ENCODE measurements at regions not wholly inside any gene's neighbourhood (a gene's known extent, or its start where the extent isn't known, plus 50 kb on each side); places are given as distances from the start of the nearest gene placed in this dataset.

- FAIRE-seq, result no peak
- no peak for TF ChIP-seq POLR2A (IDR thresholded peaks at IDR 0.05; ENCODE audit: low read depth, low read length)
- no peak for DNase-seq (ENCODE audit: insufficient read length, low spot score)
Measured at GRCh38 chr5:54695198-54695966, 177.8 kb downstream of the SNX18 start.

- FAIRE-seq (no peak), DNase-seq (ENCODE audit: insufficient read length, low spot score) (no peak)
- TF ChIP-seq POLR2A (IDR thresholded peaks at IDR 0.05; ENCODE audit: low read depth, low read length), result no peak
Measured at GRCh38 chr5:54693936-54694657, 176.5 kb downstream of the SNX18 start.

GRCh38 chr5:54692631-54693030 lies 175.1 kb downstream of the SNX18 start:
- no peak for TF ChIP-seq POLR2A (IDR thresholded peaks at IDR 0.05; ENCODE audit: low read depth, low read length)
- no peak for DNase-seq (ENCODE audit: insufficient read length, low spot score)
- no peak for FAIRE-seq

GRCh38 chr5:54691656-54692055 lies 174.1 kb downstream of the SNX18 start:
- no peak for FAIRE-seq
- TF ChIP-seq POLR2A (IDR thresholded peaks at IDR 0.05; ENCODE audit: low read depth, low read length), result no peak
- DNase-seq (ENCODE audit: insufficient read length, low spot score), result no peak

- no peak for DNase-seq (ENCODE audit: insufficient read length, low spot score)
- TF ChIP-seq POLR2A (IDR thresholded peaks at IDR 0.05; ENCODE audit: low read depth, low read length), result no peak
- FAIRE-seq, result no peak
Measured at GRCh38 chr5:54689411-54690251, 172.1 kb downstream of the SNX18 start.

GRCh38 chr5:54680998-54681397 lies 163.4 kb downstream of the SNX18 start:
- no peak for TF ChIP-seq POLR2A (IDR thresholded peaks at IDR 0.05; ENCODE audit: low read depth, low read length)
- DNase-seq (ENCODE audit: insufficient read length, low spot score), result no peak

GRCh38 chr5:54679686-54680085 lies 162.1 kb downstream of the SNX18 start:
- no peak for TF ChIP-seq POLR2A (IDR thresholded peaks at IDR 0.05; ENCODE audit: low read depth, low read length)
- no peak for DNase-seq (ENCODE audit: insufficient read length, low spot score)
- no peak for FAIRE-seq

More at GRCh38 chr5:54680998-54681397, 163.4 kb downstream of the SNX18 start:
- no peak for FAIRE-seq

- FAIRE-seq (no peak), DNase-seq (ENCODE audit: insufficient read length, low spot score) (no peak)
- TF ChIP-seq POLR2A (IDR thresholded peaks at IDR 0.05; ENCODE audit: low read depth, low read length), result no peak
Measured at GRCh38 chr5:54678737-54679136, 161.2 kb downstream of the SNX18 start.

- no peak for TF ChIP-seq POLR2A (IDR thresholded peaks at IDR 0.05; ENCODE audit: low read depth, low read length)
- FAIRE-seq, result no peak
- DNase-seq (ENCODE audit: insufficient read length, low spot score), result no peak
Measured at GRCh38 chr5:54676481-54677340, 159.2 kb downstream of the SNX18 start.

GRCh38 chr5:54673523-54674225 lies 156.1 kb downstream of the SNX18 start:
- FAIRE-seq (no peak), DNase-seq (ENCODE audit: insufficient read length, low spot score) (no peak)
- no peak for TF ChIP-seq POLR2A (IDR thresholded peaks at IDR 0.05; ENCODE audit: low read depth, low read length)

- DNase-seq (ENCODE audit: insufficient read length, low spot score) (no peak), FAIRE-seq (no peak)
- no peak for TF ChIP-seq POLR2A (IDR thresholded peaks at IDR 0.05; ENCODE audit: low read depth, low read length)
Measured at GRCh38 chr5:54672871-54673270, 155.3 kb downstream of the SNX18 start.

- no peak for FAIRE-seq
- TF ChIP-seq POLR2A (IDR thresholded peaks at IDR 0.05; ENCODE audit: low read depth, low read length), result no peak
- no peak for DNase-seq (ENCODE audit: insufficient read length, low spot score)
Measured at GRCh38 chr5:54671681-54672080, 154.1 kb downstream of the SNX18 start.

GRCh38 chr5:54671111-54671531 lies 153.6 kb downstream of the SNX18 start:
- FAIRE-seq, result no peak
- no peak for TF ChIP-seq POLR2A (IDR thresholded peaks at IDR 0.05; ENCODE audit: low read depth, low read length)
- DNase-seq (ENCODE audit: insufficient read length, low spot score), result no peak
